Trophoblast cell (in vitro differentiated cells and primary cell): ENCODE measurements at regions not wholly inside any gene's neighbourhood (a gene's known extent, or its start where the extent isn't known, plus 50 kb on each side); places are given as distances from the start of the nearest gene placed in this dataset.

Experiments used
- DNase-seq, 2 donors: peaks; one replicate each; pipeline ENCODE4 v3.0.0-alpha.2; 2016
- H2AFZ ChIP-seq: 2 replicates; pipeline ENCODE4 v1.6.1; 2013; ENCODE audit warnings: low read length, moderate library complexity, mild to moderate bottlenecking; ENCODE audit not compliant: insufficient read depth, poor library complexity
- H2AK5ac ChIP-seq: 2 replicates; pipeline ENCODE4 v1.6.1; 2013; ENCODE audit warnings: mild to moderate bottlenecking, low read length
- H2BK120ac ChIP-seq: 2 replicates; pipeline ENCODE4 v1.6.1; 2013; ENCODE audit warnings: low read length, mild to moderate bottlenecking, moderate library complexity; ENCODE audit not compliant: insufficient read depth, poor library complexity
- H2BK12ac ChIP-seq: 2 replicates; pipeline ENCODE4 v1.6.1; 2013; ENCODE audit warnings: mild to moderate bottlenecking, low read length, moderate library complexity
- H2BK5ac ChIP-seq: 2 replicates; pipeline ENCODE4 v1.6.1; 2013; ENCODE audit warnings: low read length, low read depth, moderate library complexity, mild to moderate bottlenecking; ENCODE audit not compliant: poor library complexity
- H3K14ac ChIP-seq: 2 replicates; pipeline ENCODE4 v1.6.1; 2013; ENCODE audit warnings: mild to moderate bottlenecking, low read length
- H3K18ac ChIP-seq: 2 replicates; pipeline ENCODE4 v1.6.1; 2013; ENCODE audit warnings: mild to moderate bottlenecking, low read length
- H3K23ac ChIP-seq: 2 replicates; pipeline ENCODE4 v1.6.1; 2013; ENCODE audit warnings: low read length
- H3K27ac ChIP-seq: 2 replicates; pipeline ENCODE4 v1.5.1; 2013; ENCODE audit warnings: low read depth, mild to moderate bottlenecking, inconsistent platforms, low read length, moderate library complexity
- H3K27me3 ChIP-seq: 2 replicates; pipeline ENCODE4 v1.6.1; 2013; ENCODE audit warnings: inconsistent platforms, mild to moderate bottlenecking, low read length, moderate library complexity; ENCODE audit not compliant: insufficient read depth
- H3K36me3 ChIP-seq, 2 experiments: 1 replicate in 1 of 2; 2 replicates in 1 of 2; pipeline ENCODE4 v1.6.1; 2013; ENCODE audit warnings: low read length in 2 of 2, mild to moderate bottlenecking in 2 of 2, moderate library complexity in 1 of 2; ENCODE audit not compliant: insufficient read depth in 2 of 2, control insufficient read depth in 1 of 2
- H3K4ac ChIP-seq: 2 replicates; pipeline ENCODE4 v1.6.1; 2013; ENCODE audit warnings: low read depth, mild to moderate bottlenecking, low read length, moderate library complexity
- H3K4me1 ChIP-seq, 2 experiments: 1 replicate in 1 of 2; 2 replicates in 1 of 2; pipeline ENCODE4 v1.6.1; 2013; ENCODE audit warnings: low read length in 2 of 2, mild to moderate bottlenecking in 2 of 2, moderate library complexity in 1 of 2; ENCODE audit not compliant: insufficient read depth in 2 of 2, control insufficient read depth in 1 of 2
- H3K4me2 ChIP-seq: 2 replicates; pipeline ENCODE4 v1.6.1; 2013; ENCODE audit warnings: inconsistent platforms, mild to moderate bottlenecking, low read length, moderate library complexity
- H3K4me3 ChIP-seq: 2 replicates; pipeline ENCODE4 v1.5.1; 2013; ENCODE audit warnings: mild to moderate bottlenecking, low read depth, low read length, inconsistent platforms
- H3K79me1 ChIP-seq: one replicate; pipeline ENCODE4 v1.6.1; 2013; ENCODE audit warnings: low read length
- H3K79me2 ChIP-seq: 2 replicates; pipeline ENCODE4 v1.6.1; 2013; ENCODE audit warnings: low read length, mild to moderate bottlenecking; ENCODE audit not compliant: control insufficient read depth, insufficient read depth, poor library complexity
- H3K9ac ChIP-seq: 2 replicates; pipeline ENCODE4 v1.6.1; 2013; ENCODE audit warnings: mild to moderate bottlenecking, low read length
- H3K9me3 ChIP-seq: 2 replicates; pipeline ENCODE4 v1.6.1; 2013; ENCODE audit warnings: low read depth, mild to moderate bottlenecking, control low read depth, inconsistent platforms, low read length; ENCODE audit not compliant: insufficient read depth
- H4K12ac ChIP-seq: 2 replicates; pipeline ENCODE4 v1.6.1; 2013; ENCODE audit warnings: low read depth, mild to moderate bottlenecking, low read length, moderate library complexity
- H4K8ac ChIP-seq: 2 replicates; pipeline ENCODE4 v1.6.1; 2013; ENCODE audit warnings: low read depth, mild to moderate bottlenecking, low read length, moderate library complexity
- H4K91ac ChIP-seq: one replicate; pipeline ENCODE4 v1.6.1; 2013; ENCODE audit warnings: low read depth, mild to moderate bottlenecking, low read length, moderate library complexity
- WGBS: extraction: QIAGEN DNeasy Blood & Tissue Kit; methylation state at CpG from one replicate; pipeline ENCODE4 v1.1.7; 2013; ENCODE audit warnings: missing lambda C conversion rate; ENCODE audit not compliant: insufficient read length, insufficient coverage; ENCODE audit errors: extremely low coverage; 5-methylcytosine and 5-hydroxymethylcytosine counted together

DNA sequence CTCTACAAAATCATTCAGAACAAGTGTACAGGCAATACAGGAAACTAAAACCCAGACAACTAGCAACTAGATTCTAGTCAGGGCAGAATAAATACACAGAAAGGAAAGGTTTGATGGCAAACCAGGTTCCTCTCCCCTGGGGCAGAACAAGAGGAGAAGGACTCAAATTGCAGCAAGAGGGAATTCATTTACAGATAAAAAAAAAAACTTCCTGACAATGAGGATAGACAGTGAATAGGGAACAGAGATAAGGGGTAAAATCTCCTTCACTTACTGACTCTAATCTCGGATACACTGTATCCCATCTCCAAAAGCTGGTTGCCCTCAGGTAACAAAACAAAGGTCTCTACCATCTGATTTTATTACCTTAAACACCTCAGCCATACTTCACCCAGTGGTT lies 244.0 kb downstream of the SEC61B start:
- Histone ChIP-seq H3K9ac (no peak overlapping the region), H2AFZ (no peak overlapping the region), H2BK12ac (no peak overlapping the region), H3K18ac (no peak overlapping the region), H4K91ac (no peak overlapping the region), H3K4me2 (no peak overlapping the region), H3K14ac (no peak overlapping the region), H3K9me3 (peaks cover 2% of the 10 kb centered on the region), H3K27ac (no peak overlapping the region), H3K27me3 (no peaks in the 10 kb centered on the region), H3K79me1 (no peaks in the 10 kb centered on the region), H4K12ac (no peak overlapping the region), H3K36me3 (no peaks in the 10 kb centered on the region), H2AK5ac (no peak overlapping the region), H4K8ac (no peak overlapping the region), H3K23ac (no peak overlapping the region), H3K79me2 (no peaks in the 10 kb centered on the region), H3K4me3 (no peak overlapping the region), H3K4me1 (peaks cover 0 to 7% of the 10 kb centered on the region in 2 experiments), H2BK120ac (no peak overlapping the region), H3K4ac (no peak overlapping the region), H2BK5ac (no peak overlapping the region)
- no peak for DNase-seq
- no CpG with 5 or more reads among the region's 1 CpG for WGBS

DNA sequence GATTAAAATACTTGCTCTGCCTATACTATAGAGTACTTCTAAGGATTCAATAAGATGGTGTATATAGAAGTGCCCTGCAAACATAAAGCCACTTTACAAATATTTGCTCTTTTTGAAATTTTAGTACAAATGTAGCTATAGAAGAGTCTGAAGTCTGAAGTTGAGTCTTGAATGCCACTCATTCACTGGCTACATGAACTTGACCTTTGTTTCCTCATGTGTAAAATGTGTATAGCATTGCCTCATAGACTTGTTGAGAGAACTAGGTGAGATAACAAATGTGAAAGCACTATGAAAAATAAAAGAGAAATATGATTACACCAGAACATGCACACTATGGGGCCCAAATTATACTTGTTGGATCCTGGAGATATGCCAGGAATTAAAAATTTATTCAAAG lies 244.7 kb downstream of the SEC61B start:
- Histone ChIP-seq H3K27me3 (no peaks in the 10 kb centered on the region), H4K12ac (no peak overlapping the region), H3K36me3 (no peaks in the 10 kb centered on the region), H2BK5ac (no peak overlapping the region), H3K9me3 (no peaks in the 10 kb centered on the region), H3K4ac (no peak overlapping the region), H3K9ac (no peak overlapping the region), H3K23ac (no peak overlapping the region), H3K14ac (no peak overlapping the region), H4K8ac (no peak overlapping the region), H2BK120ac (no peak overlapping the region), H3K79me2 (no peaks in the 10 kb centered on the region), H3K4me1 (peaks cover 1 to 7% of the 10 kb centered on the region in 2 experiments), H3K18ac (no peak overlapping the region), H3K79me1 (no peaks in the 10 kb centered on the region), H2AFZ (no peak overlapping the region), H2AK5ac (no peak overlapping the region), H3K27ac (no peak overlapping the region), H3K4me2 (no peak overlapping the region), H3K4me3 (no peak overlapping the region), H4K91ac (no peak overlapping the region), H2BK12ac (no peak overlapping the region)
- DNase-seq: no peak

- H3K9ac ChIP-seq: no peak overlapping the region
- H3K14ac ChIP-seq: no peak overlapping the region
- no peak overlapping the region for H4K8ac ChIP-seq
- no peak overlapping the region for H4K12ac ChIP-seq
- no peak overlapping the region for H3K4ac ChIP-seq
- H3K27ac ChIP-seq: no peak overlapping the region
- no peaks in the 10 kb centered on the region for H3K27me3 ChIP-seq
- H3K4me3 ChIP-seq: no peak overlapping the region
- H3K23ac ChIP-seq: no peak overlapping the region
- H3K4me1 ChIP-seq: peaks cover 0 to 5% of the 10 kb centered on the region in 2 experiments
- no peak overlapping the region for H2AFZ ChIP-seq
- H3K18ac ChIP-seq: no peak overlapping the region
- no peak overlapping the region for H4K91ac ChIP-seq
- H3K36me3 ChIP-seq: no peaks in the 10 kb centered on the region
- H3K79me1 ChIP-seq: no peaks in the 10 kb centered on the region
- H2BK120ac ChIP-seq: no peak overlapping the region
- no CpG with 5 or more reads among the region's 2 CpGs for WGBS
- no peak overlapping the region for H2BK5ac ChIP-seq
- no peak overlapping the region for H2BK12ac ChIP-seq
- H2AK5ac ChIP-seq: no peak overlapping the region
- no peaks in the 10 kb centered on the region for H3K79me2 ChIP-seq
- no peak overlapping the region for H3K4me2 ChIP-seq
- H3K9me3 ChIP-seq: no peaks in the 10 kb centered on the region
- no peak for DNase-seq
Observed at GRCh38 chr9:99471033-99471432, 249.0 kb downstream of the SEC61B start.

DNA sequence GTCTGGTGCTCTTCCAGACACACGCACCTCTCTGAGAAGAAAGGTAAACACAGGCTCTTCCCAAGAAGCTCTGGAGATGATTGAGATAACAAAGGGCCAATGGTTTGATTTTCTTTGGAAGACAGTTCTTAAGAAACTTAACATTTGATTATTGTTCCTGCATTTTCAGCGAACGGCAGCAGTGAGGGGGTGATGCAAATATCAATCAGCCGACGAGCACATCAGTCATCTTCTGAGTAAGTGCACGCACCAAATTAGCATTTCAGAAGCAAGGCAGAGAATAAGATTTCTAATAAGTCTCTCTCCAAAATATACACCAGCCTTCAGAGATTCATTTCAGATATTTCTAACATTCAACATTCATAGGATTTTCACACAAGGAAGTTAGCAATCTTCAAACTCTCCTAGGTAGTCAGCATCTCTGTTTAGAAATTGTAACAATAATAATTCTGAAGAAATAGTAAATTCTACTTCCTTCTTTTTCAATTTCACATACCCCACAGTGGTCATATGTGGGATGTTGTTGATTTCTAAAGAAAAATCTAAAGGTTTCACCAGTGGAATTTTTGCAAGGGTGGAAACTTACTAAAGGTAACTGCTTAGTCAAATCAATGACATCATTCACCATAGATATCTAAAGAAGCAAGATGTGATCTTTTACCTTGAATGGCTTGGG lies 250.3 kb downstream of the SEC61B start:
- no peak overlapping the region for H2AK5ac ChIP-seq
- H2BK5ac ChIP-seq: no peak overlapping the region
- peaks cover 0 to 5% of the 10 kb centered on the region in 2 experiments for H3K4me1 ChIP-seq
- no peak overlapping the region for H3K14ac ChIP-seq
- no peak overlapping the region for H3K27ac ChIP-seq
- H3K27me3 ChIP-seq: no peaks in the 10 kb centered on the region
- H3K79me2 ChIP-seq: no peaks in the 10 kb centered on the region
- no peak overlapping the region for H3K4me2 ChIP-seq
- no peak overlapping the region for H3K23ac ChIP-seq
- H3K9ac ChIP-seq: no peak overlapping the region
- no peak overlapping the region for H3K4me3 ChIP-seq
- WGBS: no CpG with 5 or more reads among the region's 6 CpGs
- DNase-seq: no peak
- no peaks in the 10 kb centered on the region for H3K36me3 ChIP-seq
- H2AFZ ChIP-seq: no peak overlapping the region
- no peak overlapping the region for H4K91ac ChIP-seq
- no peak overlapping the region for H4K8ac ChIP-seq
- H2BK120ac ChIP-seq: no peak overlapping the region
- no peak overlapping the region for H3K18ac ChIP-seq
- no peak overlapping the region for H2BK12ac ChIP-seq
- H3K4ac ChIP-seq: no peak overlapping the region
- no peaks in the 10 kb centered on the region for H3K9me3 ChIP-seq
- no peak overlapping the region for H4K12ac ChIP-seq
- no peaks in the 10 kb centered on the region for H3K79me1 ChIP-seq
